Effector memory CD8-positive, alpha-beta T cell (primary cell): ENCODE measurements at regions not wholly inside any gene's neighbourhood (a gene's known extent, or its start where the extent isn't known, plus 50 kb on each side); places are given as distances from the start of the nearest gene placed in this dataset.

ENCODE experiments used
- ATAC-seq: fragments of 150-1000 bp; cut with Tn5 transposase; replicated peaks from 2 replicates; pipeline ENCODE4 v1.10.0; 2021; ENCODE audit warnings: mild to moderate bottlenecking, moderate library complexity
- DNase-seq, 3 experiments: peaks; one replicate each; pipeline ENCODE4 v3.0.0; 2021
- H3K27ac Mint-ChIP-seq, 2 donors: one replicate each; pipeline ENCODE4 v1.8.0; 2022; ENCODE audit warnings: mild to moderate bottlenecking in 2 of 2, mixed read lengths in 2 of 2, moderate library complexity in 2 of 2
- H3K27me3 Mint-ChIP-seq, 2 donors: one replicate each; pipeline ENCODE4 v1.8.0; 2022; ENCODE audit warnings: mixed read lengths in 2 of 2
- H3K36me3 Mint-ChIP-seq: one replicate; pipeline ENCODE4 v1.8.0; 2022; ENCODE audit warnings: mild to moderate bottlenecking, moderate library complexity, mixed read lengths; ENCODE audit not compliant: insufficient read depth
- H3K4me1 Mint-ChIP-seq, 2 donors: one replicate each; pipeline ENCODE4 v1.8.0; 2022; ENCODE audit warnings: low read depth in 2 of 2, mixed read lengths in 2 of 2
- H3K4me3 Mint-ChIP-seq, 2 donors: one replicate each; pipeline ENCODE4 v1.8.0; 2022; ENCODE audit warnings: mild to moderate bottlenecking in 2 of 2, mixed read lengths in 2 of 2, moderate library complexity in 2 of 2
- H3K9me3 Mint-ChIP-seq, 2 donors: one replicate each; pipeline ENCODE4 v1.8.0; 2022; ENCODE audit warnings: mixed read lengths in 2 of 2

DNA sequence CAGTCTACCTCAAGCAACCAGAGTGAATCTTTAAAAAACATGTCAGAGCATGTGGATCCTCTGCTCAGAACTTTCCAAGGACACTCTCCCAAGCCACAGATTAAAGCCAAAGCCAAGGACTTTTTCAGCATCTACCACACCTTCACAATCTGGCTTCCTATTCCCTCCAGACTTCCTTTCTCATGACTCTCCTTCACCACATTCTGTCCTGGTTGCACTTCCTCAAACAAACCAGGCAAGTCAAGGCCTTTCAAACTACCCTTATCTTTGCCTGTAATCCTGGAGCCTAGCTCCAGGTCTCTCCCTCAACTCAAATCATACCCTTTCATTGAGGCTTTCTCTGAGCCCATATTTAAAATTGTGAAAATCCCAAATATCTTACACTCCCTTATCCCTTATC, 191.6 kb upstream of the GALNTL6 start:
- H3K27ac Mint-ChIP-seq, result no peak overlapping the region
- DNase-seq, result no peak
- H3K9me3 Mint-ChIP-seq, result peaks cover 6 to 8% of the 10 kb centered on the region in 2 donors
- no peaks in the 10 kb centered on the region for H3K27me3 Mint-ChIP-seq
- H3K4me1 Mint-ChIP-seq, result no peaks in the 10 kb centered on the region
- no peak for ATAC-seq
- H3K36me3 Mint-ChIP-seq, result no peaks in the 10 kb centered on the region
- no peak overlapping the region for H3K4me3 Mint-ChIP-seq

GRCh38 chr4:171612907-171613306, 200.3 kb upstream of the GALNTL6 start:
- Mint-ChIP-seq H3K4me3 (no peak overlapping the region), H3K9me3 (peaks cover 2 to 4% of the 10 kb centered on the region in 2 donors), H3K36me3 (no peaks in the 10 kb centered on the region), H3K27ac (no peak overlapping the region), H3K27me3 (no peaks in the 10 kb centered on the region), H3K4me1 (no peaks in the 10 kb centered on the region)
- DNase-seq, result no peak
- ATAC-seq, result no peak

GRCh38 chr4:171602638-171603355, 210.4 kb upstream of the GALNTL6 start:
- no peak overlapping the region for H3K27ac Mint-ChIP-seq
- peaks cover 2 to 11% of the 10 kb centered on the region in 2 donors for H3K9me3 Mint-ChIP-seq
- H3K36me3 Mint-ChIP-seq, result peaks cover 2% of the 10 kb centered on the region
- no peak for DNase-seq
- no peak for ATAC-seq
- no peaks in the 10 kb centered on the region for H3K4me1 Mint-ChIP-seq
- no peak overlapping the region for H3K4me3 Mint-ChIP-seq
- H3K27me3 Mint-ChIP-seq, result no peaks in the 10 kb centered on the region

DNA sequence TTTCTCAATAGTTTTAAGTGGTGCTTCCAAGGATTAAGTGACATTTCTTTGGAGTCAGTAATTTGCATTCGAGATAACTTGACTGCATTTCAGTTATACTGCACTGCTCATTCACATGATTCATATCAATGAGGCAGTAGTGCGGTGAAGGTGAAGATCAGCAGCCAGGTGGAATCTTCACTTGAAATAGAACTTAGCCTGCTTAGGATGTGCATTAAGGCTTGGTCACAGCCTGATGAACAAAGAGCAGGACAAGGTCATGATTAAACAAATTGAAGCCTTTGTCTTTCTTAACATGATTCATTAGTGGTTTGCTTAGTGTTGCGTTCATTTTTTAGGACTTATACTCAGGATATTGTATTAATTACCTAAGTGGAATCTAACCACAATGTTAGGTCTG, 212.1 kb upstream of the GALNTL6 start:
- DNase-seq (no peak), ATAC-seq (no peak)
- no peaks in the 10 kb centered on the region for H3K27me3 Mint-ChIP-seq
- H3K27ac Mint-ChIP-seq, result no peak overlapping the region
- no peak overlapping the region for H3K4me3 Mint-ChIP-seq
- no peaks in the 10 kb centered on the region for H3K4me1 Mint-ChIP-seq
- H3K36me3 Mint-ChIP-seq, result no peaks in the 10 kb centered on the region
- H3K9me3 Mint-ChIP-seq, result peaks cover 2 to 7% of the 10 kb centered on the region in 2 donors

- Mint-ChIP-seq H3K4me3 (no peak overlapping the region), H3K27ac (no peak overlapping the region), H3K27me3 (no peaks in the 10 kb centered on the region), H3K9me3 (peaks cover 2 to 7% of the 10 kb centered on the region in 2 donors), H3K4me1 (no peaks in the 10 kb centered on the region), H3K36me3 (no peaks in the 10 kb centered on the region)
- ATAC-seq (no peak), DNase-seq (no peak)
Measured at GRCh38 chr4:171599628-171600027, 213.6 kb upstream of the GALNTL6 start.

GRCh38 chr4:171594293-171594692, 218.9 kb upstream of the GALNTL6 start:
- H3K4me1 Mint-ChIP-seq, result no peaks in the 10 kb centered on the region
- H3K4me3 Mint-ChIP-seq, result no peak overlapping the region
- no peak overlapping the region for H3K27ac Mint-ChIP-seq
- no peaks in the 10 kb centered on the region for H3K27me3 Mint-ChIP-seq
- H3K36me3 Mint-ChIP-seq, result no peaks in the 10 kb centered on the region
- ATAC-seq (no peak), DNase-seq (no peak)
- peaks cover 14 to 19% of the 10 kb centered on the region in 2 donors for H3K9me3 Mint-ChIP-seq

DNA sequence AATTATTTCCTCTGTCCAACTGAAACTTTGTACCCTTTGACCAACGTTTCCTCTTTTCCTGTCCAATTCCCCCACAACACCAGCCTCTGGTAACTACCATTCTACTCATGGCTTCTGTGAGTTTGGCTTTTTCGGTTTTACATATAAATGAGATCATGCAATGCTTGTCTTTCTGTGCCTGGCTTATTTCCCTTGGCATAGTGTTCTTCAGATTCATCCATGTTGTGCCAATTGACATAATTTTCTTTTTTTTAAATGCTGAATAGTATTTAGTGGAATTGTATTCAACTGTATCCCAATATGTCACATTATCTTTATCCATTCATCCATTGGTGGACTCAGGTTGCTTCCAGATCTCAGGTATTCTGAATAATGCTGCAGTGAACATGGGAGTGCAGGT, 222.5 kb upstream of the GALNTL6 start:
- Mint-ChIP-seq H3K4me1 (no peaks in the 10 kb centered on the region), H3K9me3 (peaks cover 12 to 19% of the 10 kb centered on the region in 2 donors), H3K4me3 (no peak overlapping the region), H3K27me3 (no peaks in the 10 kb centered on the region), H3K36me3 (no peaks in the 10 kb centered on the region), H3K27ac (no peak overlapping the region)
- no peak for ATAC-seq
- DNase-seq, result no peak

GRCh38 chr4:171588764-171589163, 224.4 kb upstream of the GALNTL6 start:
- no peak for DNase-seq
- Mint-ChIP-seq H3K27me3 (no peaks in the 10 kb centered on the region), H3K9me3 (peaks cover 14% of the 10 kb centered on the region in 2 donors), H3K4me3 (no peak overlapping the region), H3K27ac (no peak overlapping the region), H3K36me3 (no peaks in the 10 kb centered on the region), H3K4me1 (no peaks in the 10 kb centered on the region)
- ATAC-seq, result no peak

DNA sequence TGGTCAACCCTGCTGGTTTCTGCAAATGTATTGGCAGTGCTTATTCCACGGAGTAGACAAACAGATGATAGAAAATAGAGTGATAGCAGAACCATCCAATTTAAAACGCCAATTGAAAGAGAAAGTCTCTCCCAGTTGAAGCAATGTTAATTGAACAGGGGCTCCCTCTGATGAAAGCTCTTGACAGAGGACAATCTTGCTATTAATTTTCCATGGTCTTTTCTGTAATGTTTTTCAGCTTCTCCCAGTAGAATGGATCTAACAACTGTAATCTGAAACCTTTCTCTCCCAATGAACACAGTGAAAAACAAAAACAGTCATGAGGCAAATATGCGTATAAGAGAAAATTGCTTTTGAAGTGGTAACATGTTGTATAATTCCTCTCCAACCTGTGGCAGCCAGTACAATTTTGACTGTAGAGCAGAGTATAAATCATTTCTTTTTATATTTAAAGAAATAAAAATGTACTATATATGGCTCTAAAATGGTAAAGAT, 225.1 kb upstream of the GALNTL6 start:
- Mint-ChIP-seq H3K36me3 (no peaks in the 10 kb centered on the region), H3K4me3 (no peak overlapping the region), H3K27me3 (no peaks in the 10 kb centered on the region), H3K27ac (no peak overlapping the region), H3K4me1 (no peaks in the 10 kb centered on the region), H3K9me3 (peaks cover 9 to 11% of the 10 kb centered on the region in 2 donors)
- ATAC-seq (no peak), DNase-seq (no peak)

DNA sequence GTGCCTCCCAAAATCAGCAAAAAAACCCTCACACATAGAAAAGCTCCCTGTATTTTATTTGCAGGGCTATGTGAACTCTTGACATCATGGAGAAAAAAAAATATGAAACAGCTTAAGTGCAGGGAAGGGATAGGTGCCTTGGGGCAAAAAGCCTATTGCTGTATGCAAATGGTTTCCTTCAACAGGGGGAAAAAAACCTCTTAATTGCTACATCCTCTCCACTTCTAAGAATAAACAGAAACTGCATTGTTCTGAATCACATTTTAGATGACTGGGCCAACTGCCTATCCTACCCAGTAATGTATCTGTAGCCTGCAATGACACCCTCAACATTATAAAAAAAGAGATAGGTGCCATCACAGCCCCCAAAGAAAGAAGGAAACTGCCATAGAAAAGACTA, 229.4 kb upstream of the GALNTL6 start:
- H3K9me3 Mint-ChIP-seq, result peaks cover 0 to 2% of the 10 kb centered on the region in 2 donors
- no peaks in the 10 kb centered on the region for H3K4me1 Mint-ChIP-seq
- no peak overlapping the region for H3K27ac Mint-ChIP-seq
- DNase-seq (no peak), ATAC-seq (no peak)
- H3K4me3 Mint-ChIP-seq, result no peak overlapping the region
- H3K27me3 Mint-ChIP-seq, result no peaks in the 10 kb centered on the region
- no peaks in the 10 kb centered on the region for H3K36me3 Mint-ChIP-seq

- Mint-ChIP-seq H3K36me3 (no peaks in the 10 kb centered on the region), H3K4me1 (no peaks in the 10 kb centered on the region), H3K27me3 (no peaks in the 10 kb centered on the region), H3K4me3 (no peak overlapping the region), H3K27ac (no peak overlapping the region), H3K9me3 (peaks cover 0 to 6% of the 10 kb centered on the region in 2 donors)
- ATAC-seq (no peak), DNase-seq (no peak)
Measured at GRCh38 chr4:171582961-171583581, 230.1 kb upstream of the GALNTL6 start.

GRCh38 chr4:171573181-171573580, 240.0 kb upstream of the GALNTL6 start:
- Mint-ChIP-seq H3K36me3 (no peaks in the 10 kb centered on the region), H3K4me1 (no peaks in the 10 kb centered on the region), H3K4me3 (no peak overlapping the region), H3K27ac (no peak overlapping the region), H3K9me3 (peaks cover 7% of the 10 kb centered on the region in 2 donors), H3K27me3 (no peaks in the 10 kb centered on the region)
- no peak for DNase-seq
- no peak for ATAC-seq

- DNase-seq (no peak), ATAC-seq (no peak)
- Mint-ChIP-seq H3K9me3 (peaks cover under 1 to 6% of the 10 kb centered on the region in 2 donors), H3K4me1 (no peaks in the 10 kb centered on the region), H3K4me3 (no peak overlapping the region), H3K27ac (no peak overlapping the region), H3K27me3 (no peaks in the 10 kb centered on the region), H3K36me3 (peaks cover 3% of the 10 kb centered on the region)
Measured at GRCh38 chr4:171565130-171565788, 247.9 kb upstream of the GALNTL6 start.

GRCh38 chr4:171561419-171561818, 251.8 kb upstream of the GALNTL6 start:
- no peak for DNase-seq
- Mint-ChIP-seq H3K27ac (no peak overlapping the region), H3K9me3 (peaks cover 5 to 6% of the 10 kb centered on the region in 2 donors), H3K27me3 (no peaks in the 10 kb centered on the region), H3K4me1 (no peaks in the 10 kb centered on the region), H3K36me3 (peaks cover 3% of the 10 kb centered on the region), H3K4me3 (no peak overlapping the region)
- no peak for ATAC-seq
